Epithelial cell of proximal tubule (primary cell): ENCODE measurements at regions not wholly inside any gene's neighbourhood (a gene's known extent, or its start where the extent isn't known, plus 50 kb on each side); places are given as distances from the start of the nearest gene placed in this dataset.

Experiments
- DNase-seq: peaks from one replicate; pipeline ENCODE4 v3.0.0-alpha.2; 2011; ENCODE audit warnings: low read depth
- H3K4me3 ChIP-seq: 2 replicates; pipeline ENCODE4 v1.5.1; 2011; ENCODE audit warnings: low read depth, mild to moderate bottlenecking, low read length
- CTCF ChIP-seq: conservative IDR thresholded peaks from 2 replicates; pipeline ENCODE4 v1.5.1; 2012; ENCODE audit warnings: low read depth, mild to moderate bottlenecking, low read length

GRCh38 chr2:226233388-226233787 lies 566.2 kb downstream of the IRS1 start:
- no peak for TF ChIP-seq CTCF
- H3K4me3 ChIP-seq = no peak overlapping the region
- no peak for DNase-seq

GRCh38 chr2:226228080-226228479 lies 571.5 kb downstream of the IRS1 start:
- DNase-seq = no peak
- TF ChIP-seq CTCF = no peak
- no peak overlapping the region for H3K4me3 ChIP-seq

- TF ChIP-seq CTCF = no peak
- DNase-seq = no peak
- no peak overlapping the region for H3K4me3 ChIP-seq
Observed at GRCh38 chr2:226227341-226227740, 572.3 kb downstream of the IRS1 start.

- no peak overlapping the region for H3K4me3 ChIP-seq
- no peak for TF ChIP-seq CTCF
- DNase-seq = no peak
Observed at GRCh38 chr2:226223704-226224103, 575.9 kb downstream of the IRS1 start.

- TF ChIP-seq CTCF = no peak
- no peak for DNase-seq
- H3K4me3 ChIP-seq = no peak overlapping the region
Observed at GRCh38 chr2:226220511-226220910, 579.1 kb downstream of the IRS1 start.

GRCh38 chr2:226217191-226217590 lies 582.4 kb downstream of the IRS1 start:
- no peak overlapping the region for H3K4me3 ChIP-seq
- no peak for TF ChIP-seq CTCF
- no peak for DNase-seq

GRCh38 chr2:226216575-226216974 lies 583.0 kb downstream of the IRS1 start:
- TF ChIP-seq CTCF = no peak
- DNase-seq = no peak
- H3K4me3 ChIP-seq = no peak overlapping the region
